ENCODE measurements at regions not wholly inside any gene's neighbourhood (a gene's known extent, or its start where the extent isn't known, plus 50 kb on each side); places are given as distances from the start of the nearest gene placed in this dataset.

DNA sequence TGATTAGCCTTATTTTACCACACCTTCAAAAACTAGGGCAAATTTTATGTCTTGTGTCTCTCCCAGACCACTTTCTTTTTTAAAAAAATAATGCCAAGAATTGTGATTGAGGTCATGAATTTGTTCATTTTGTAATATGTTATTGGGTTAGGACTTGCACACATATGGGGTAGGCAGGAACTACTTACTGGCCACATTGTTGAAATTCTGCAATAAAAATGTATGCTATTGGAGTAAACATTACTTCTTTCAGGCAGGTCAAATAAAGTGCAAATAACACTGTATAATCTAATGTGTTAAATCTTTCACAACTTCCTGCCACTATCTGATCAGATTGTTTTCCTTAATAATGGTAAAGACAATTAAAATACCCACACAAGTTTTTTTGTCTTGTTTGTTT, 166.6 kb upstream of the COL11A1 start:
- TF ChIP-seq, protein P1, sequence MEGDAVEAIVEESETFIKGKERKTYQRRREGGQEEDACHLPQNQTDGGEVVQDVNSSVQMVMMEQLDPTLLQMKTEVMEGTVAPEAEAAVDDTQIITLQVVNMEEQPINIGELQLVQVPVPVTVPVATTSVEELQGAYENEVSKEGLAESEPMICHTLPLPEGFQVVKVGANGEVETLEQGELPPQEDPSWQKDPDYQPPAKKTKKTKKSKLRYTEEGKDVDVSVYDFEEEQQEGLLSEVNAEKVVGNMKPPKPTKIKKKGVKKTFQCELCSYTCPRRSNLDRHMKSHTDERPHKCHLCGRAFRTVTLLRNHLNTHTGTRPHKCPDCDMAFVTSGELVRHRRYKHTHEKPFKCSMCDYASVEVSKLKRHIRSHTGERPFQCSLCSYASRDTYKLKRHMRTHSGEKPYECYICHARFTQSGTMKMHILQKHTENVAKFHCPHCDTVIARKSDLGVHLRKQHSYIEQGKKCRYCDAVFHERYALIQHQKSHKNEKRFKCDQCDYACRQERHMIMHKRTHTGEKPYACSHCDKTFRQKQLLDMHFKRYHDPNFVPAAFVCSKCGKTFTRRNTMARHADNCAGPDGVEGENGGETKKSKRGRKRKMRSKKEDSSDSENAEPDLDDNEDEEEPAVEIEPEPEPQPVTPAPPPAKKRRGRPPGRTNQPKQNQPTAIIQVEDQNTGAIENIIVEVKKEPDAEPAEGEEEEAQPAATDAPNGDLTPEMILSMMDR (conservative IDR thresholded peaks at IDR 0.05) = no peak
- TF ChIP-seq ZFX (IDR thresholded peaks at IDR 0.05) = no peak

Measured in C4-2B (cell line).